ENCODE measurements at regions not wholly inside any gene's neighbourhood (a gene's known extent, or its start where the extent isn't known, plus 50 kb on each side); places are given as distances from the start of the nearest gene placed in this dataset.

GRCh38 chr4:100288161-100288560 is 97.9 kb upstream of the DDIT4L start:
- no peak overlapping the region for H3K27ac ChIP-seq (ENCODE audit: low read length)
- no peaks in the 10 kb centered on the region for H3K27me3 ChIP-seq (ENCODE audit: low read length)
- no peak for DNase-seq
- H3K79me2 ChIP-seq (ENCODE audit: low read length), result no peaks in the 10 kb centered on the region
- no peaks in the 10 kb centered on the region for H3K36me3 ChIP-seq (ENCODE audit: insufficient read depth, low read length)
- H2AFZ ChIP-seq (ENCODE audit: low read length), result no peak overlapping the region
- H3K9me3 ChIP-seq (ENCODE audit: low read length), result no peaks in the 10 kb centered on the region
- no peak overlapping the region for H3K4me2 ChIP-seq (ENCODE audit: low read depth, low read length, poor library complexity, severe bottlenecking)
- no peak overlapping the region for H3K4me3 ChIP-seq (ENCODE audit: low read length)
- no peaks in the 10 kb centered on the region for H3K9me2 ChIP-seq (replicated peaks; ENCODE audit: insufficient read depth, low read length)
- H3K9ac ChIP-seq (ENCODE audit: low read length), result no peak overlapping the region
- no peaks in the 10 kb centered on the region for H4K20me1 ChIP-seq (ENCODE audit: insufficient read depth, low read depth, low read length)
- H3K4me1 ChIP-seq (ENCODE audit: low read length), result no peaks in the 10 kb centered on the region

GRCh38 chr4:100287534-100287933 is 97.3 kb upstream of the DDIT4L start:
- no peak for DNase-seq
- H3K9ac ChIP-seq (ENCODE audit: low read length), result no peak overlapping the region
- H3K4me3 ChIP-seq (ENCODE audit: low read length), result no peak overlapping the region
- H3K9me3 ChIP-seq (ENCODE audit: low read length), result no peaks in the 10 kb centered on the region
- no peaks in the 10 kb centered on the region for H3K27me3 ChIP-seq (ENCODE audit: low read length)
- H3K4me1 ChIP-seq (ENCODE audit: low read length), result no peaks in the 10 kb centered on the region
- H3K79me2 ChIP-seq (ENCODE audit: low read length), result no peaks in the 10 kb centered on the region
- H3K4me2 ChIP-seq (ENCODE audit: low read depth, low read length, poor library complexity, severe bottlenecking), result no peak overlapping the region
- no peaks in the 10 kb centered on the region for H4K20me1 ChIP-seq (ENCODE audit: insufficient read depth, low read depth, low read length)
- no peaks in the 10 kb centered on the region for H3K36me3 ChIP-seq (ENCODE audit: insufficient read depth, low read length)
- H2AFZ ChIP-seq (ENCODE audit: low read length), result no peak overlapping the region
- H3K9me2 ChIP-seq (replicated peaks; ENCODE audit: insufficient read depth, low read length), result no peaks in the 10 kb centered on the region
- no peak overlapping the region for H3K27ac ChIP-seq (ENCODE audit: low read length)

- no peak for DNase-seq
- H3K36me3 ChIP-seq (ENCODE audit: insufficient read depth, low read length), result no peaks in the 10 kb centered on the region
- H4K20me1 ChIP-seq (ENCODE audit: insufficient read depth, low read depth, low read length), result no peaks in the 10 kb centered on the region
- no peaks in the 10 kb centered on the region for H3K4me1 ChIP-seq (ENCODE audit: low read length)
- no peak overlapping the region for H3K27ac ChIP-seq (ENCODE audit: low read length)
- H3K79me2 ChIP-seq (ENCODE audit: low read length), result no peaks in the 10 kb centered on the region
- H3K4me2 ChIP-seq (ENCODE audit: low read depth, low read length, poor library complexity, severe bottlenecking), result no peak overlapping the region
- H3K27me3 ChIP-seq (ENCODE audit: low read length), result no peaks in the 10 kb centered on the region
- H3K9me3 ChIP-seq (ENCODE audit: low read length), result no peaks in the 10 kb centered on the region
- no peak overlapping the region for H3K9ac ChIP-seq (ENCODE audit: low read length)
- H3K9me2 ChIP-seq (replicated peaks; ENCODE audit: insufficient read depth, low read length), result no peaks in the 10 kb centered on the region
- no peak overlapping the region for H3K4me3 ChIP-seq (ENCODE audit: low read length)
- no peak overlapping the region for H2AFZ ChIP-seq (ENCODE audit: low read length)
Measured at GRCh38 chr4:100286636-100287035, 96.4 kb upstream of the DDIT4L start.

GRCh38 chr4:100285121-100285520 is 94.9 kb upstream of the DDIT4L start:
- H3K27ac ChIP-seq (ENCODE audit: low read length), result no peak overlapping the region
- H3K36me3 ChIP-seq (ENCODE audit: insufficient read depth, low read length), result no peaks in the 10 kb centered on the region
- no peak overlapping the region for H3K4me2 ChIP-seq (ENCODE audit: low read depth, low read length, poor library complexity, severe bottlenecking)
- DNase-seq, result no peak
- H3K9ac ChIP-seq (ENCODE audit: low read length), result no peak overlapping the region
- H3K9me2 ChIP-seq (replicated peaks; ENCODE audit: insufficient read depth, low read length), result no peaks in the 10 kb centered on the region
- H4K20me1 ChIP-seq (ENCODE audit: insufficient read depth, low read depth, low read length), result no peaks in the 10 kb centered on the region
- H3K4me1 ChIP-seq (ENCODE audit: low read length), result no peaks in the 10 kb centered on the region
- H3K4me3 ChIP-seq (ENCODE audit: low read length), result no peak overlapping the region
- no peak overlapping the region for H2AFZ ChIP-seq (ENCODE audit: low read length)
- H3K79me2 ChIP-seq (ENCODE audit: low read length), result no peaks in the 10 kb centered on the region
- H3K9me3 ChIP-seq (ENCODE audit: low read length), result no peaks in the 10 kb centered on the region
- no peaks in the 10 kb centered on the region for H3K27me3 ChIP-seq (ENCODE audit: low read length)

DNA sequence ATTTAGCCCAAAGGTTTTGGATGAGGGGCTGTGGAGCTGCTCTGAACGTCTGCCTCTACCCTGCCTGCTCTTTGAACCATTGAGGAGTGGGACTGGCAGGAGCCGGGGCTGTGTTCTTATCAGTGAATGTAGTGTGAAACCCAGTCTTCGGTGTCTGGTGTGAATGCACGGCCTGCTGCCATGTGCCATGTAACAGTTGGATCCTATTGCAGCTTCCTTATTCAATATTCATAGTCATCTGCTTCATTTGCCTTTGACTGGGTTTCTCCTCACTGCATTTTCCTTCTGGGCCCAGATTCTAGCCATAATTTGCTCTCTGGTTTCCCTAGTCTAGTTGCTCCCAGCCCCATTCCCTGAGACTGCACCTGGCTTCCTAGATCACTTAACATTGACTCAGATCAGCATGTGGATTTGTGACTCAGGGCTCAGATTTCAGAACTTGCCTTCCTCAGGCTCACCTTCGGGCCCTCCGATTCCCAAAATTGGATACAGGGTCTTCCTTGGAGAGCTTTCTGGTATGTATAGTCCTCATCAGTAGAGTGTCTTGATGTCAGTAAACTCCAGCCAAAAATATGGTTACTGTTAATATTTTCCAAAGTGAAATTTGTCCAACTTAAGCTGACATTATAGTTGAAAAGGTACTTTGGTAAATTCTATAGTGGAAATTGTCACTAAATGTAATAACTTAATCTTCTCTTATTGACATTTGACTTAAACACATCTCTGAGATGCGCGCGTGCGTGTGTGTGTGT is 94.0 kb upstream of the DDIT4L start:
- no peak overlapping the region for H3K9ac ChIP-seq (ENCODE audit: low read length)
- H3K9me3 ChIP-seq (ENCODE audit: low read length), result no peaks in the 10 kb centered on the region
- no peaks in the 10 kb centered on the region for H3K9me2 ChIP-seq (replicated peaks; ENCODE audit: insufficient read depth, low read length)
- no peak overlapping the region for H3K27ac ChIP-seq (ENCODE audit: low read length)
- no peaks in the 10 kb centered on the region for H3K4me1 ChIP-seq (ENCODE audit: low read length)
- DNase-seq, result no peak
- no peak overlapping the region for H3K4me3 ChIP-seq (ENCODE audit: low read length)
- H4K20me1 ChIP-seq (ENCODE audit: insufficient read depth, low read depth, low read length), result no peaks in the 10 kb centered on the region
- no peaks in the 10 kb centered on the region for H3K79me2 ChIP-seq (ENCODE audit: low read length)
- no peaks in the 10 kb centered on the region for H3K36me3 ChIP-seq (ENCODE audit: insufficient read depth, low read length)
- H3K27me3 ChIP-seq (ENCODE audit: low read length), result no peaks in the 10 kb centered on the region
- no peak overlapping the region for H2AFZ ChIP-seq (ENCODE audit: low read length)
- no peak overlapping the region for H3K4me2 ChIP-seq (ENCODE audit: low read depth, low read length, poor library complexity, severe bottlenecking)

- H3K9ac ChIP-seq (ENCODE audit: low read length), result no peak overlapping the region
- H3K27ac ChIP-seq (ENCODE audit: low read length), result no peak overlapping the region
- no peaks in the 10 kb centered on the region for H3K4me1 ChIP-seq (ENCODE audit: low read length)
- H3K79me2 ChIP-seq (ENCODE audit: low read length), result no peaks in the 10 kb centered on the region
- H3K4me3 ChIP-seq (ENCODE audit: low read length), result no peak overlapping the region
- H3K9me2 ChIP-seq (replicated peaks; ENCODE audit: insufficient read depth, low read length), result no peaks in the 10 kb centered on the region
- H3K9me3 ChIP-seq (ENCODE audit: low read length), result no peaks in the 10 kb centered on the region
- H3K36me3 ChIP-seq (ENCODE audit: insufficient read depth, low read length), result no peaks in the 10 kb centered on the region
- no peak overlapping the region for H3K4me2 ChIP-seq (ENCODE audit: low read depth, low read length, poor library complexity, severe bottlenecking)
- no peaks in the 10 kb centered on the region for H3K27me3 ChIP-seq (ENCODE audit: low read length)
- no peak overlapping the region for H2AFZ ChIP-seq (ENCODE audit: low read length)
- no peak for DNase-seq
- no peaks in the 10 kb centered on the region for H4K20me1 ChIP-seq (ENCODE audit: insufficient read depth, low read depth, low read length)
Measured at GRCh38 chr4:100280807-100281206, 90.5 kb upstream of the DDIT4L start.

- no peaks in the 10 kb centered on the region for H4K20me1 ChIP-seq (ENCODE audit: insufficient read depth, low read depth, low read length)
- no peaks in the 10 kb centered on the region for H3K9me3 ChIP-seq (ENCODE audit: low read length)
- H3K36me3 ChIP-seq (ENCODE audit: insufficient read depth, low read length), result no peaks in the 10 kb centered on the region
- no peaks in the 10 kb centered on the region for H3K9me2 ChIP-seq (replicated peaks; ENCODE audit: insufficient read depth, low read length)
- H3K79me2 ChIP-seq (ENCODE audit: low read length), result no peaks in the 10 kb centered on the region
- H3K4me3 ChIP-seq (ENCODE audit: low read length), result no peak overlapping the region
- H3K9ac ChIP-seq (ENCODE audit: low read length), result no peak overlapping the region
- no peak overlapping the region for H3K27ac ChIP-seq (ENCODE audit: low read length)
- no peak overlapping the region for H2AFZ ChIP-seq (ENCODE audit: low read length)
- no peaks in the 10 kb centered on the region for H3K27me3 ChIP-seq (ENCODE audit: low read length)
- no peak for DNase-seq
- no peaks in the 10 kb centered on the region for H3K4me1 ChIP-seq (ENCODE audit: low read length)
- no peak overlapping the region for H3K4me2 ChIP-seq (ENCODE audit: low read depth, low read length, poor library complexity, severe bottlenecking)
Measured at GRCh38 chr4:100278567-100278966, 88.3 kb upstream of the DDIT4L start.

GRCh38 chr4:100269446-100269845 is 79.2 kb upstream of the DDIT4L start:
- H2AFZ ChIP-seq (ENCODE audit: low read length), result no peak overlapping the region
- no peak overlapping the region for H3K4me3 ChIP-seq (ENCODE audit: low read length)
- no peaks in the 10 kb centered on the region for H3K79me2 ChIP-seq (ENCODE audit: low read length)
- no peak overlapping the region for H3K9ac ChIP-seq (ENCODE audit: low read length)
- H3K4me1 ChIP-seq (ENCODE audit: low read length), result no peaks in the 10 kb centered on the region
- DNase-seq, result no peak
- H3K36me3 ChIP-seq (ENCODE audit: insufficient read depth, low read length), result no peaks in the 10 kb centered on the region
- H3K9me2 ChIP-seq (replicated peaks; ENCODE audit: insufficient read depth, low read length), result no peaks in the 10 kb centered on the region
- no peaks in the 10 kb centered on the region for H4K20me1 ChIP-seq (ENCODE audit: insufficient read depth, low read depth, low read length)
- no peaks in the 10 kb centered on the region for H3K27me3 ChIP-seq (ENCODE audit: low read length)
- no peaks in the 10 kb centered on the region for H3K9me3 ChIP-seq (ENCODE audit: low read length)
- H3K4me2 ChIP-seq (ENCODE audit: low read depth, low read length, poor library complexity, severe bottlenecking), result no peak overlapping the region
- H3K27ac ChIP-seq (ENCODE audit: low read length), result no peak overlapping the region

Data from Karpas-422 (cell line).